ENCODE measurements at regions not wholly inside any gene's neighbourhood (a gene's known extent, or its start where the extent isn't known, plus 50 kb on each side); places are given as distances from the start of the nearest gene placed in this dataset.
"Not testable (repeated sequence)": the region's sequence is repeated elsewhere in the genome, so short reads cannot be mapped to it uniquely, and the experiment has no call there.

DNA sequence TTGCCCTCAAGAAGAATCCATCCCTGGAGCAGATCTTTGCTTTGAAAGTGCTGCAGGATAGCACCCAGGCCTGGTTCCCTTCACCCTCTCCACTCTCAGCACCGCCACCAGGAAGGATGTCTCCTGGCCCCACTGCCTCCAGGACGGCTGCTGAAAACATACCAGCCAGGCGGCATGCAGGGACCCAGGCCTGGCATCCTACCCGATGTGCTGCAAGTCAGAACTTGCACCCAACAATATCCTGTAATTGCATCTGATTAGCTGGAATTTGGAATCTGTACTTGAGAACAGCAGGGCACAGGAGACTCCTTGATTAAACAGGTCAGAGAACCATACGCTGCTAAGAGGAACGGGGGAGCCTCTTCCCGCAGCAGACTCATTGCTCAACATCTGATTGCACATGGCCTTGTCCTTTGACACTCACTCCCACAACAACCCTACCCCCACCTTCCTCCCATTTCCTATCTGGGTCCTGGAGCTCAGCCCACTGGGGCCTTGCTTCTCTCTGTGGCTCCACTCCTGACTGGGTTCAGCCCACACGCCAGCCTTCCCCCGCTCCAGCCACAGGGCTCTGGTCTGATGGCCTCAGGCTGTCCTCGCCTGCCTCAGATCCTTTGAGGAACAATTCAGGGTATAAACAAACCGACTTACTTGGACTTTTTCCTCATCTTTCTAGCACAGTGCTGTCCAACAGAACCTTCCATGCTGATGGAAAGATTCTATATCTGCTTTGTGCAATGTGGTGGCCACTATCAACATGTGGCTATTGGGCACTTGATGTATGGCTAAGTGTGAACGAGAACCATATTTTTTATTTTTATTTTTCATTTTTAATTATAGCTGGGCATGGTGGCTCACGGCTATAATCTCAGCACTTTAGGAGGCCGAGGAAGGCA, 78.0 kb downstream of the FGD2 start:
- no peaks in the 10 kb centered on the region for H3K9me3 ChIP-seq
- DNase-seq: peak; percentile 58 to 68
- WGBS, 5 donors: 60 to 75% (median 73%) methylated on average over 14 of the region's 14 CpGs
- no peaks in the 10 kb centered on the region for H3K27me3 ChIP-seq
- TF ChIP-seq POLR2AphosphoS5 (IDR thresholded peaks at IDR 0.05): peak in 2 of 3 donors; percentile 38 to 43
- no peak for TF ChIP-seq EP300 (IDR thresholded peaks at IDR 0.05)
- H3K4me3 ChIP-seq: no peak overlapping the region
- intact Hi-C loops (cut with DNase I; ENCODE audit: low total_unique reads): no loop called here
- H3K36me3 ChIP-seq: no peaks in the 10 kb centered on the region
- H3K27ac ChIP-seq: peak overlapping the region in 3 of 5 donors; percentile 12 to 69 (median 35)
- peaks cover 0 to 20% (median 5%) of the 10 kb centered on the region in 4 donors for H3K4me1 ChIP-seq

DNA sequence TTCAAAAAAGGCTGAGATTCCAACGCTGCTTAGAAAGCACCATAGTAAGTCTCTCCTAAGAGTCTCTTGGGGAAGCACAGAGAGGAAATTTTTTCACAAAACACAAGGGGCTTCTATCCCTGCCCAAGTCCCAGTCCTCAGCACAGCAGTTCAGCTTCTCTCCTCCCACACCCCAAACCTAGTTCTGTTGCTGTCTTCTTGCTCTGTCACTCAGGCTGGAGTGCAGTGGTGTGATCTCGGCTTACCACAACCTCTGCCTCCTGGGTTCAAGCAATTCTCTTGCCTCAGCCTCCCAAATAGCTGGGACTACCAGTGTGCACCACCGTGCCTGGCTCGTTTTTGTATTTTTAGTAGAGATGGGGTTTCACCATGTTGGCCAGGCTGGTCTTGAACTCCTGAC, 79.2 kb downstream of the FGD2 start:
- H3K27ac ChIP-seq; H3K4me3 ChIP-seq; H3K27me3 ChIP-seq; intact Hi-C loops (cut with DNase I; ENCODE audit: low total_unique reads); H3K36me3 ChIP-seq; H3K9me3 ChIP-seq; DNase-seq: not testable (repeated sequence)
- 86 to 98% (median 96%) methylated on average over 4 of the region's 4 CpGs for WGBS, 5 donors
- peaks cover 0 to 19% (median 5%) of the 10 kb centered on the region in 4 donors for H3K4me1 ChIP-seq

DNA sequence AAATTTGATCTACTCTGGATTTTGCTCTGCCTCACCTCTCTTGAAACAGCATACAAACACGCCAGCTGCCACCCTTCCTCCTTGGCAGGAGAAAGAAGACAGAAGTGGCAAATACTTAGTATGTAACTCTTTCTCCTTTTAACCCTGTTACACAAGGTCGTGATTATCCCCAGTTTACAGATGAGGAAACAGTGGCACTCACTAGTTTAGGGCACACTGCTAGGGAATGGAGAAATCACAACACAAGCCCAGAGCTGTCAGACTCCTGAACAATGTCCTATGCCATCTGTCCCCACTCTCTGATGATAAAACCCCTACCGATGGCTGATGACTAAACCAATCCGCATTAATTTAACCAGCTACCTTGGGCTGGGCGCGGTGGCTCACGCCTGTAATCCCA, 79.7 kb downstream of the FGD2 start:
- no peaks in the 10 kb centered on the region for H3K36me3 ChIP-seq
- 86 to 91% (median 88%) methylated on average over 7 of the region's 7 CpGs for WGBS, 5 donors
- DNase-seq: no peak
- H3K27me3 ChIP-seq: no peaks in the 10 kb centered on the region
- no peaks in the 10 kb centered on the region for H3K9me3 ChIP-seq
- intact Hi-C loops (cut with DNase I; ENCODE audit: low total_unique reads): no loop called here
- H3K4me3 ChIP-seq: no peak overlapping the region
- peaks cover 0 to 19% (median 5%) of the 10 kb centered on the region in 4 donors for H3K4me1 ChIP-seq
- TF ChIP-seq POLR2AphosphoS5 (IDR thresholded peaks at IDR 0.05): no peak
- no peak for TF ChIP-seq EP300 (IDR thresholded peaks at IDR 0.05)
- no peak for TF ChIP-seq POLR2A (IDR thresholded peaks at IDR 0.05)
- TF ChIP-seq, protein P1, sequence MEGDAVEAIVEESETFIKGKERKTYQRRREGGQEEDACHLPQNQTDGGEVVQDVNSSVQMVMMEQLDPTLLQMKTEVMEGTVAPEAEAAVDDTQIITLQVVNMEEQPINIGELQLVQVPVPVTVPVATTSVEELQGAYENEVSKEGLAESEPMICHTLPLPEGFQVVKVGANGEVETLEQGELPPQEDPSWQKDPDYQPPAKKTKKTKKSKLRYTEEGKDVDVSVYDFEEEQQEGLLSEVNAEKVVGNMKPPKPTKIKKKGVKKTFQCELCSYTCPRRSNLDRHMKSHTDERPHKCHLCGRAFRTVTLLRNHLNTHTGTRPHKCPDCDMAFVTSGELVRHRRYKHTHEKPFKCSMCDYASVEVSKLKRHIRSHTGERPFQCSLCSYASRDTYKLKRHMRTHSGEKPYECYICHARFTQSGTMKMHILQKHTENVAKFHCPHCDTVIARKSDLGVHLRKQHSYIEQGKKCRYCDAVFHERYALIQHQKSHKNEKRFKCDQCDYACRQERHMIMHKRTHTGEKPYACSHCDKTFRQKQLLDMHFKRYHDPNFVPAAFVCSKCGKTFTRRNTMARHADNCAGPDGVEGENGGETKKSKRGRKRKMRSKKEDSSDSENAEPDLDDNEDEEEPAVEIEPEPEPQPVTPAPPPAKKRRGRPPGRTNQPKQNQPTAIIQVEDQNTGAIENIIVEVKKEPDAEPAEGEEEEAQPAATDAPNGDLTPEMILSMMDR (IDR thresholded peaks at IDR 0.05): no peak
- H3K27ac ChIP-seq: no peak overlapping the region

DNA sequence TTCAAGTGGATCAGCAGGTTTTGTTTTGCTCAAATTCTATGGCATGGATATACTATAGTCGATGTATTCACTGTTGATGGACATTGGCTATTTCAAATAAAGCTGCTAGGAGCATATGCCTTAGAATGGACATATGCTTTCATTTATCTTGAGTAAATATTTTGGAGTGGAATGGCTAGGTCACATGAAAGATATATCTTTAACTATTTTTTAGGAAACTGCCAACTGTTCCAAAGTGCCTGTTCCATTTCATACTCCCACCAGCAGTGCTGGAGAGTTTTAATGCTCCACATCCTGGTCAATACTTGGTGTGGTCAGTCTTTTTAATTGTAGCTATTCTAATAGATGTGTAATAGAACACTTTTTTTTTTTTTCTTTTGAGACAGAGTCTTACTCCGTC, 81.1 kb upstream of the PIM1 start:
- peak in 1 of 2 donors; percentile 38 for DNase-seq
- H3K4me1 ChIP-seq: peaks cover 0 to 20% (median 0%) of the 10 kb centered on the region in 4 donors
- intact Hi-C loops (cut with DNase I; ENCODE audit: low total_unique reads): no loop called here
- TF ChIP-seq, protein P1 (IDR thresholded peaks at IDR 0.05): no peak
- no peak for TF ChIP-seq POLR2AphosphoS5 (IDR thresholded peaks at IDR 0.05)
- no peak for TF ChIP-seq EP300 (IDR thresholded peaks at IDR 0.05)
- no peak overlapping the region for H3K27ac ChIP-seq
- H3K4me3 ChIP-seq: no peak overlapping the region
- no peaks in the 10 kb centered on the region for H3K27me3 ChIP-seq
- H3K9me3 ChIP-seq: no peaks in the 10 kb centered on the region
- H3K36me3 ChIP-seq: no peaks in the 10 kb centered on the region
- 47 to 77% (median 70%) methylated on average over 2 of the region's 2 CpGs for WGBS, 5 donors

DNA sequence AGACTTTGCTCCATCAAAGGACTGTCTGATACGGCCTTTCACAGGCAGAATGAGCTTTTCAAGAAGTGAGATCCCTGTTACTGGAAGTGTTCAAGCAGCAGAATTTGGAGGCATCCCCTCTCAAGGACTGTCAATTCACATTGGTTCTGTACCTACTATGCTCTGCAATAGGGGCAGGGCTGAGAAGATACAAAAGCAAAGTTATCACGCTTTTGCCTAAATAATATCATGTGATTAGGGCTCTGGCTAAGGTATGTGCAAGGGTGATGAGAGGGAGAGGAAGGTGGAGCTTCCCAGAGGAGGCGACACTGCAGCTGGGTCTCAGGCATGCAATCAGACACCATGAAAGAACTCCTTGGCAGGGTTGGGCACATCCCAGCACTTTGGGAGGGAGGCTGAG, 80.2 kb upstream of the PIM1 start:
- intact Hi-C loops (cut with DNase I; ENCODE audit: low total_unique reads): no loop called here
- DNase-seq: no peak
- Histone ChIP-seq H3K9me3 (no peaks in the 10 kb centered on the region), H3K36me3 (no peaks in the 10 kb centered on the region), H3K27ac (no peak overlapping the region), H3K4me1 (peaks cover 0 to 16% (median 0%) of the 10 kb centered on the region in 4 donors), H3K27me3 (no peaks in the 10 kb centered on the region), H3K4me3 (no peak overlapping the region)
- 89 to 97% (median 95%) methylated on average over 3 of the region's 3 CpGs for WGBS, 5 donors
- no peak for TF ChIP-seq POLR2A (IDR thresholded peaks at IDR 0.05)
- TF ChIP-seq, protein P1 (IDR thresholded peaks at IDR 0.05): no peak

DNA sequence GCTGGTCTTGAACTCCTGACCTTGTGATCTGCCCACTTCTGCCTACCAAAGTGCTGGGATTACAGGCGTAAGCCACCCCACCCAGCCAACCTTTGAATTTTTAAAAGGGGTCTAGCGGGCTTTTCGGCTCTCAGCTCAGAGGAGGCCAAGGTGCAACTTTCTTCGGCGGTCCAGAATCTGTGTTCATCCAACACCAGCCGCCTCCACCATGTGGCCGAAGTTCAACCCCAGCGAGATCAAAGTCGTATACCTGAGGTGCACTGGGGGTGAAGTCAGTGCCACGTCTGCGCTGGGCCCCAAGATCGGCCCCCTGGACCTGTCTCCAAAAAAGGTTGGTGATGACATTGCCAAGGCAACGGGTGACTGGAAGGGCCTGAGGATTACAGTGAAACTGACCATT, 78.8 kb upstream of the PIM1 start:
- intact Hi-C loops (cut with DNase I; ENCODE audit: low total_unique reads): not testable (repeated sequence)

DNA sequence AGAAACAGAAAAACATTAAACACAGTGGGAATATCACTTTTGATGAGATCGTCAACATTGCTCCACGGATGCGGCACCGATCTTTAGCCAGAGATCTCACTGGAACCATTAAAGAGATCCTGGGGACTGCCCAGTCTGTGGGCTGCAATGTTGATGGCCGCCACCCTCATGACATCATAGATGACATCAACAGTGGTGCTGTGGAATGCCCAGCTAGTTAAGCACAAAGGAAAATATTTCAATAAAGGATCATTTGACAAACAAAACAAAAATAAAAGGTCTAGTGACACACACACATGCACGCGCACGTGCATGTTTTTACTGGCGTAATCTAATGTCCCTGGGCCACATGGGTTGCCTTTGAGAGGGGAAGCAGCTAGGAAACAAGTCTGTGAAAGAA, 78.4 kb upstream of the PIM1 start:
- DNase-seq; H3K9me3 ChIP-seq; H3K4me3 ChIP-seq; H3K27me3 ChIP-seq; H3K36me3 ChIP-seq; intact Hi-C loops (cut with DNase I; ENCODE audit: low total_unique reads); H3K27ac ChIP-seq: not testable (repeated sequence)
- 90 to 96% (median 92%) methylated on average over 9 of the region's 9 CpGs for WGBS, 5 donors
- peaks cover 0 to 19% (median 0%) of the 10 kb centered on the region in 4 donors for H3K4me1 ChIP-seq

More for the DNA sequence above, 78.8 kb upstream of the PIM1 start:
- not testable (repeated sequence) for DNase-seq, H3K27ac ChIP-seq, H3K36me3 ChIP-seq, H3K27me3 ChIP-seq, H3K9me3 ChIP-seq, H3K4me3 ChIP-seq
- 97 to 100% (median 99%) methylated on average over 7 to 13 of the region's 13 CpGs for WGBS, 5 donors
- peaks cover 0 to 19% (median 0%) of the 10 kb centered on the region in 4 donors for H3K4me1 ChIP-seq

Measured in stomach (tissue), 8 donors.